ENCODE measurements at regions not wholly inside any gene's neighbourhood (a gene's known extent, or its start where the extent isn't known, plus 50 kb on each side); places are given as distances from the start of the nearest gene placed in this dataset.

- WGBS, 4 donors: 84 to 88% (median 86%) methylated on average over 7 to 8 of the region's 8 CpGs
- intact Hi-C loops (cut with DNase I): no loop called here
- H3K4me1 ChIP-seq: no peaks in the 10 kb centered on the region
- ATAC-seq (no peak), DNase-seq (no peak)
- no peak overlapping the region for H3K4me3 ChIP-seq
- no peak overlapping the region for H3K27ac ChIP-seq
- peaks cover 0 to 3% (median 0%) of the 10 kb centered on the region in 9 donors for H3K27me3 ChIP-seq
- no peak for TF ChIP-seq CTCF (IDR thresholded peaks at IDR 0.05)
- TF ChIP-seq POLR2A (IDR thresholded peaks at IDR 0.05): no peak
- no peaks in the 10 kb centered on the region for H3K36me3 ChIP-seq
- no peaks in the 10 kb centered on the region for H3K9me3 ChIP-seq
These were observed 365.5 kb downstream of the TMEM38B start for GRCh38 chr9:106059886-106060285.

- TF ChIP-seq POLR2A (IDR thresholded peaks at IDR 0.05) (no peak), CTCF (IDR thresholded peaks at IDR 0.05) (no peak)
- Histone ChIP-seq H3K4me3 (no peak overlapping the region), H3K9me3 (no peaks in the 10 kb centered on the region), H3K27ac (no peak overlapping the region), H3K4me1 (peaks cover 0 to 3% (median 0%) of the 10 kb centered on the region in 12 donors), H3K36me3 (no peaks in the 10 kb centered on the region), H3K27me3 (peaks cover 0 to 3% (median 0%) of the 10 kb centered on the region in 9 donors)
- ATAC-seq (no peak), DNase-seq (no peak)
- intact Hi-C loops (cut with DNase I): no loop called here
These were observed 366.5 kb downstream of the TMEM38B start for GRCh38 chr9:106060885-106061284.

- no peak for ATAC-seq
- intact Hi-C loops (cut with DNase I): no loop called here
- no peak overlapping the region for H3K4me3 ChIP-seq
- no peak for DNase-seq
- no peak overlapping the region for H3K27ac ChIP-seq
- H3K9me3 ChIP-seq: no peaks in the 10 kb centered on the region
- peaks cover 0 to 3% (median 0%) of the 10 kb centered on the region in 9 donors for H3K27me3 ChIP-seq
- H3K4me1 ChIP-seq: peaks cover 0 to 5% (median 0%) of the 10 kb centered on the region in 12 donors
- H3K36me3 ChIP-seq: no peaks in the 10 kb centered on the region
- TF ChIP-seq CTCF (IDR thresholded peaks at IDR 0.05): no peak
- no peak for TF ChIP-seq POLR2A (IDR thresholded peaks at IDR 0.05)
These were observed 367.9 kb downstream of the TMEM38B start for GRCh38 chr9:106062250-106062649.

- WGBS, 4 donors: 77 to 86% (median 82%) methylated on average over 3 of the region's 3 CpGs
- TF ChIP-seq CTCF (IDR thresholded peaks at IDR 0.05): no peak
- no peak for TF ChIP-seq POLR2A (IDR thresholded peaks at IDR 0.05)
- Histone ChIP-seq H3K9me3 (no peaks in the 10 kb centered on the region), H3K4me1 (peaks cover 0 to 5% (median 0%) of the 10 kb centered on the region in 12 donors), H3K27ac (no peak overlapping the region), H3K4me3 (no peak overlapping the region), H3K27me3 (no peaks in the 10 kb centered on the region), H3K36me3 (no peaks in the 10 kb centered on the region)
- no peak for ATAC-seq
- intact Hi-C loops (cut with DNase I): no loop called here
- DNase-seq: no peak
These were observed 370.8 kb downstream of the TMEM38B start for GRCh38 chr9:106065136-106065535.

All from heart left ventricle (tissue), 16 donors.